Hepatocyte (in vitro differentiated cells): ENCODE measurements at regions not wholly inside any gene's neighbourhood (a gene's known extent, or its start where the extent isn't known, plus 50 kb on each side); places are given as distances from the start of the nearest gene placed in this dataset.

ENCODE experiments used
- DNase-seq: peaks from one replicate; pipeline ENCODE4 v3.0.0-alpha.2; 2016; ENCODE audit warnings: low spot score
- H2AFZ ChIP-seq: fragments of 200-600 bp; sonication (generic); 2 replicates; pipeline ENCODE4 v1.6.0; 2016; ENCODE audit warnings: antibody characterized with exemption, mild to moderate bottlenecking
- H3K27ac ChIP-seq: fragments of 200-600 bp; sonication (generic); 2 replicates; pipeline ENCODE4 v1.5.1; 2016; ENCODE audit warnings: mild to moderate bottlenecking
- H3K27me3 ChIP-seq: fragments of 200-600 bp; sonication (generic); 2 replicates; pipeline ENCODE4 v1.6.1; 2016
- H3K36me3 ChIP-seq: fragments of 200-600 bp; sonication (generic); replicated peaks from 2 replicates; pipeline ENCODE4 v1.5.1; 2016; ENCODE audit warnings: low read depth; ENCODE audit not compliant: insufficient read depth
- H3K4me1 ChIP-seq: fragments of 200-600 bp; sonication (generic); 2 replicates; pipeline ENCODE4 v1.5.1; 2016; ENCODE audit warnings: mild to moderate bottlenecking, moderate library complexity; ENCODE audit not compliant: insufficient read depth
- H3K4me2 ChIP-seq: fragments of 200-600 bp; sonication (generic); 2 replicates; pipeline ENCODE4 v1.6.0; 2016
- H3K4me3 ChIP-seq: fragments of 200-600 bp; sonication (generic); 2 replicates; pipeline ENCODE4 v1.5.1; 2016; ENCODE audit warnings: mild to moderate bottlenecking
- H3K79me2 ChIP-seq: fragments of 200-600 bp; sonication (generic); 2 replicates; pipeline ENCODE4 v1.6.0; 2017; ENCODE audit warnings: mild to moderate bottlenecking
- H3K9me2 ChIP-seq: fragments of 200-600 bp; sonication (generic); replicated peaks from 2 replicates; pipeline ENCODE4 v1.6.0; 2017; ENCODE audit warnings: mild to moderate bottlenecking; ENCODE audit not compliant: insufficient read depth
- H3K9me3 ChIP-seq: fragments of 200-600 bp; sonication (generic); 2 replicates; pipeline ENCODE4 v1.5.1; 2016; ENCODE audit warnings: low read depth, mild to moderate bottlenecking
- H4K20me1 ChIP-seq: fragments of 200-600 bp; sonication (generic); 2 replicates; pipeline ENCODE4 v1.6.0; 2016; ENCODE audit warnings: mild to moderate bottlenecking; ENCODE audit not compliant: insufficient read depth, poor library complexity, severe bottlenecking
- CTCF ChIP-seq: fragments of 200-600 bp; sonication (generic); IDR thresholded peaks from 2 replicates; pipeline ENCODE4 v1.5.1; 2016; ENCODE audit warnings: antibody characterized with exemption, mild to moderate bottlenecking; ENCODE audit not compliant: poor library complexity
- EZH2 ChIP-seq: fragments of 200-600 bp; sonication (generic); IDR thresholded peaks from 2 replicates; pipeline ENCODE4 v1.6.1; 2016; ENCODE audit warnings: antibody characterized with exemption, mild to moderate bottlenecking, borderline replicate concordance
- EZH2phosphoT487 ChIP-seq: fragments of 200-600 bp; sonication (generic); IDR thresholded peaks from one replicate; pipeline ENCODE4 v1.6.1; 2018; ENCODE audit warnings: antibody characterized with exemption, mild to moderate bottlenecking, low read depth, moderate library complexity; ENCODE audit not compliant: unreplicated experiment, severe bottlenecking
- WGBS: methylation state at CpG from one replicate; pipeline ENCODE4 v1.1.6; 2016; ENCODE audit warnings: low lambda C conversion rate; ENCODE audit errors: missing lambda C conversion rate; 5-methylcytosine and 5-hydroxymethylcytosine counted together

- H4K20me1 ChIP-seq = no peaks in the 10 kb centered on the region
- no peak for DNase-seq
- no peaks in the 10 kb centered on the region for H3K4me1 ChIP-seq
- 74% methylated on average over 7 of the region's 7 CpGs for WGBS
- H3K4me3 ChIP-seq = no peak overlapping the region
- H3K4me2 ChIP-seq = no peak overlapping the region
- H3K27ac ChIP-seq = no peak overlapping the region
- H2AFZ ChIP-seq = no peak overlapping the region
- TF ChIP-seq EZH2phosphoT487 (no peak), CTCF (no peak), EZH2 (no peak)
- no peaks in the 10 kb centered on the region for H3K9me3 ChIP-seq
- H3K27me3 ChIP-seq = no peaks in the 10 kb centered on the region
- no peaks in the 10 kb centered on the region for H3K79me2 ChIP-seq
- H3K36me3 ChIP-seq = no peaks in the 10 kb centered on the region
- H3K9me2 ChIP-seq = no peaks in the 10 kb centered on the region
Measured at GRCh38 chr2:59874361-59874760, 679.1 kb downstream of the BCL11A start.

GRCh38 chr2:59871830-59872229 lies 681.6 kb downstream of the BCL11A start:
- no peaks in the 10 kb centered on the region for H4K20me1 ChIP-seq
- no peaks in the 10 kb centered on the region for H3K79me2 ChIP-seq
- H3K27ac ChIP-seq = no peak overlapping the region
- no peak overlapping the region for H3K4me2 ChIP-seq
- no peaks in the 10 kb centered on the region for H3K9me3 ChIP-seq
- H2AFZ ChIP-seq = no peak overlapping the region
- no peak overlapping the region for H3K4me3 ChIP-seq
- H3K27me3 ChIP-seq = no peaks in the 10 kb centered on the region
- no peak for DNase-seq
- no peaks in the 10 kb centered on the region for H3K36me3 ChIP-seq
- no peaks in the 10 kb centered on the region for H3K9me2 ChIP-seq
- H3K4me1 ChIP-seq = no peaks in the 10 kb centered on the region
- TF ChIP-seq CTCF = no peak
- no peak for TF ChIP-seq EZH2
- TF ChIP-seq EZH2phosphoT487 = no peak
- 78% methylated on average over 3 of the region's 3 CpGs for whole genome bisulfite sequencing

- no peaks in the 10 kb centered on the region for H3K79me2 ChIP-seq
- no peak for DNase-seq
- H3K9me2 ChIP-seq = no peaks in the 10 kb centered on the region
- TF ChIP-seq CTCF (no peak), EZH2 (no peak), EZH2phosphoT487 (no peak)
- no peak overlapping the region for H3K4me3 ChIP-seq
- H3K4me2 ChIP-seq = no peak overlapping the region
- H2AFZ ChIP-seq = no peak overlapping the region
- H3K27ac ChIP-seq = no peak overlapping the region
- no peaks in the 10 kb centered on the region for H3K9me3 ChIP-seq
- H4K20me1 ChIP-seq = no peaks in the 10 kb centered on the region
- WGBS = 76% methylated on average over 2 of the region's 2 CpGs
- no peaks in the 10 kb centered on the region for H3K27me3 ChIP-seq
- H3K4me1 ChIP-seq = no peaks in the 10 kb centered on the region
- no peaks in the 10 kb centered on the region for H3K36me3 ChIP-seq
Measured at GRCh38 chr2:59868981-59869380, 684.5 kb downstream of the BCL11A start.

GRCh38 chr2:59866436-59866835 lies 687.0 kb downstream of the BCL11A start:
- Histone ChIP-seq H3K36me3 (no peaks in the 10 kb centered on the region), H2AFZ (no peak overlapping the region), H3K79me2 (no peaks in the 10 kb centered on the region), H3K9me2 (no peaks in the 10 kb centered on the region), H3K4me1 (no peaks in the 10 kb centered on the region), H3K4me3 (no peak overlapping the region), H3K4me2 (no peak overlapping the region), H3K9me3 (no peaks in the 10 kb centered on the region), H3K27me3 (no peaks in the 10 kb centered on the region), H3K27ac (no peak overlapping the region), H4K20me1 (no peaks in the 10 kb centered on the region)
- no peak for TF ChIP-seq CTCF
- TF ChIP-seq EZH2 = no peak
- no peak for TF ChIP-seq EZH2phosphoT487
- DNase-seq = no peak
- 92% methylated on average over 3 of the region's 3 CpGs for WGBS
